ENCODE measurements at regions not wholly inside any gene's neighbourhood (a gene's known extent, or its start where the extent isn't known, plus 50 kb on each side); places are given as distances from the start of the nearest gene placed in this dataset.

DNA sequence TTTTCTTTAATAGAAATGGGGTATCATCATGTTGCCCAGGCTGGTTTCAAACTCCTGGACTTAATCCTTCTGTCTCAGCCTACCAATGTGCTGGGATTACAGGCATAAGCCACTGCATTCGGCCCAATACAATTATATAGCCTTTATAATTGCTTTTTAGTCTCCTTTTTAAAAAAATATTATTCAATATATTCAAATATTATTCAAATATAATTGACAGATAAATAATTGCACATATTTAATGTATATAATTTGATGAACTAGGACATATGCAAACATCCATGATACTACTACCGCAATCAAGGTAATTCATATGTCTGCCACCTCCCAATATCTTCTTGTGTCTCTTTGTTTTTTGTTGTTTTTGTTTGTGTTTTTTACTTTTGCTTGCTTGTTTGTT, 894.2 kb upstream of the PTPRD start:
- intact Hi-C loops (cut with DNase I) = no loop called here
- TF ChIP-seq, protein P1, sequence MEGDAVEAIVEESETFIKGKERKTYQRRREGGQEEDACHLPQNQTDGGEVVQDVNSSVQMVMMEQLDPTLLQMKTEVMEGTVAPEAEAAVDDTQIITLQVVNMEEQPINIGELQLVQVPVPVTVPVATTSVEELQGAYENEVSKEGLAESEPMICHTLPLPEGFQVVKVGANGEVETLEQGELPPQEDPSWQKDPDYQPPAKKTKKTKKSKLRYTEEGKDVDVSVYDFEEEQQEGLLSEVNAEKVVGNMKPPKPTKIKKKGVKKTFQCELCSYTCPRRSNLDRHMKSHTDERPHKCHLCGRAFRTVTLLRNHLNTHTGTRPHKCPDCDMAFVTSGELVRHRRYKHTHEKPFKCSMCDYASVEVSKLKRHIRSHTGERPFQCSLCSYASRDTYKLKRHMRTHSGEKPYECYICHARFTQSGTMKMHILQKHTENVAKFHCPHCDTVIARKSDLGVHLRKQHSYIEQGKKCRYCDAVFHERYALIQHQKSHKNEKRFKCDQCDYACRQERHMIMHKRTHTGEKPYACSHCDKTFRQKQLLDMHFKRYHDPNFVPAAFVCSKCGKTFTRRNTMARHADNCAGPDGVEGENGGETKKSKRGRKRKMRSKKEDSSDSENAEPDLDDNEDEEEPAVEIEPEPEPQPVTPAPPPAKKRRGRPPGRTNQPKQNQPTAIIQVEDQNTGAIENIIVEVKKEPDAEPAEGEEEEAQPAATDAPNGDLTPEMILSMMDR (IDR thresholded peaks at IDR 0.05) = no peak
- no peak for TF ChIP-seq POLR2A (IDR thresholded peaks at IDR 0.05)
- H3K9me3 ChIP-seq = peaks cover 0 to 4% (median 0%) of the 10 kb centered on the region in 12 donors
- H3K4me1 ChIP-seq = no peaks in the 10 kb centered on the region
- H3K4me3 ChIP-seq = no peak overlapping the region
- H3K36me3 ChIP-seq = no peaks in the 10 kb centered on the region
- H3K27me3 ChIP-seq = no peaks in the 10 kb centered on the region
- DNase-seq = no peak
- no peak for ATAC-seq
- 48 to 79% (median 73%) methylated on average over 2 of the region's 2 CpGs for WGBS, 4 donors
- no peak overlapping the region for H3K27ac ChIP-seq

DNA sequence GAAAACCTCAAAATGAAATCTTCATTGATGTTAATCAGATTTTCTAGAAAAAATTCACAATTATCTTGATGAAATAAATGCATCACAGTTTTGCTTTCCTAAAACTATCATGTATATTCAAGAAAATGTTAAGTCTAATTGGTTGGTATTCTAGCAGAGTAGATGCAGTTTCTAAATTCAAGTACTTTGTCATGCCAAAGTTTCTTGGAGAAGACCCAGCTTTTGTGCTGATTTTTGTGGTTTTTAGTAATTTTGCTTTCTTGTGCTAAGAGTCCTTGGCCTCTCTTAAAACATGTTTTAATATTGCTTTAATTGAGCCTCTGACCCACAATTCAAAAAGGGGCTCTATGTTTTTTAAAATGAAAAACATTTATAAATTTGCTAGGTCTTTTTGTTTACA, 924.8 kb upstream of the PTPRD start:
- no peak for TF ChIP-seq POLR2A (IDR thresholded peaks at IDR 0.05)
- TF ChIP-seq, protein P1 (IDR thresholded peaks at IDR 0.05) = no peak
- no peak overlapping the region for H3K4me3 ChIP-seq
- intact Hi-C loops (cut with DNase I) = no loop called here
- H3K9me3 ChIP-seq = peaks cover 0 to 3% (median 0%) of the 10 kb centered on the region in 12 donors
- no peak for ATAC-seq
- H3K4me1 ChIP-seq = no peaks in the 10 kb centered on the region
- H3K27ac ChIP-seq = no peak overlapping the region
- H3K27me3 ChIP-seq = no peaks in the 10 kb centered on the region
- DNase-seq = no peak
- H3K36me3 ChIP-seq = no peaks in the 10 kb centered on the region

DNA sequence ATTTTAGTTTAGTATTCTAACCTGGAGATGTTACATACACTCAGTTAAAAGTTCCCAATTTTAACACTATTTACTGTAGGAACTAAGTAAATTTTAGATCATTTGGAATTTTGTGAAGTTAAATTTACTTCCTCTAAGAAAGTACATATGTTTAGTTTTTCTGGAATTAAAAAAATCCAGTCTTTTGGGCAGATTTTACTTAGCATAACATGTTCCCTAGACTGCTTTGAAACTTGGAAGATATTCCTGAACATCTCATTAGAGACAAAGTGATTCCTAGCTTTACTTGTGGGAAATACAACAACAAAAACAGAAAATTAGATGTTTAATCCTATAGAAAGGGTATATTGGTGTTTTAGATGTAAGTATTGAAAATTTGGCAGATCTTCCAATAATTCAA, 930.0 kb upstream of the PTPRD start:
- H3K4me1 ChIP-seq = no peaks in the 10 kb centered on the region
- H3K27me3 ChIP-seq = no peaks in the 10 kb centered on the region
- DNase-seq (no peak), ATAC-seq (no peak)
- no peak for TF ChIP-seq POLR2A (IDR thresholded peaks at IDR 0.05)
- TF ChIP-seq, protein P1 (IDR thresholded peaks at IDR 0.05) = no peak
- no peaks in the 10 kb centered on the region for H3K9me3 ChIP-seq
- no peak overlapping the region for H3K27ac ChIP-seq
- H3K36me3 ChIP-seq = no peaks in the 10 kb centered on the region
- intact Hi-C loops (cut with DNase I) = no loop called here
- H3K4me3 ChIP-seq = no peak overlapping the region

DNA sequence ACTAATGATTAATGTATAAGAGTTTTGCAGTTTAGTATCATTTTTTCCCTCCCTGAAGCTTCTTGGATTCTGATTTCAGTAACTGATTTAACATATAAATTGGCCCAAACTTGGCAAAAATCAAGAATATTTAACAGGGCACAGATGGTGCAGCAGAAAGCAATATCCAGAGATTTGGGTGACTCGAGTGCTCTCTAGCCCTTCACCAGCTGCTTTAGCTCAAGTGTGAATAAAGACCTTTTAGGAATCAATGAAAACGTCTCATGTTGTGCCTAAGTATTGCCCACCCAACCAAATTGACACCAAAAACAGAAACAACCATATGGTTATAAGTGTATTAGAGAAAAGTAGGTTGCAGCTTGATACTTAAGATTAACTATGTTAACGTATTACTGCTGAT, 933.4 kb upstream of the PTPRD start:
- Histone ChIP-seq H3K9me3 (peaks cover 0 to 15% (median 0%) of the 10 kb centered on the region in 12 donors), H3K4me3 (no peak overlapping the region), H3K36me3 (no peaks in the 10 kb centered on the region), H3K4me1 (no peaks in the 10 kb centered on the region), H3K27me3 (no peaks in the 10 kb centered on the region), H3K27ac (no peak overlapping the region)
- DNase-seq (no peak), ATAC-seq (no peak)
- intact Hi-C loops (cut with DNase I) = no loop called here
- TF ChIP-seq POLR2A (IDR thresholded peaks at IDR 0.05) = no peak
- TF ChIP-seq, protein P1 (IDR thresholded peaks at IDR 0.05) = no peak
- 52 to 62% (median 58%) methylated on average over 3 of the region's 3 CpGs for WGBS, 4 donors

Measured in heart left ventricle (tissue), 16 donors.